Esophagus squamous epithelium (tissue), 5 donors: ENCODE measurements at regions not wholly inside any gene's neighbourhood (a gene's known extent, or its start where the extent isn't known, plus 50 kb on each side); places are given as distances from the start of the nearest gene placed in this dataset.
"Not testable (repeated sequence)": the region's sequence is repeated elsewhere in the genome, so short reads cannot be mapped to it uniquely, and the experiment has no call there.

ENCODE experiments used
- DNase-seq: peaks from one replicate; lab custom pipeline; 2025; lab: John Stamatoyannopoulos, UW
- H3K27ac ChIP-seq, 4 donors: fragments of 200-600 bp; sonication (generic); one replicate each; pipeline ENCODE4 v1.5.1; 2016 to 2019; ENCODE audit warnings: mild to moderate bottlenecking in 1 of 4
- H3K27me3 ChIP-seq, 4 donors: fragments of 200-600 bp; sonication (generic); 1 replicate in 3 of 4; 2 replicates in 1 of 4; pipeline versions ENCODE4 v1.5.1 to v1.6.0; 2017 to 2021; ENCODE audit warnings: antibody characterized with exemption in 1 of 4
- H3K36me3 ChIP-seq, 3 donors: fragments of 200-600 bp; sonication (generic); one replicate each; pipeline ENCODE4 v1.5.1; 2016 to 2019
- H3K4me1 ChIP-seq, 3 donors: fragments of 200-600 bp; sonication (generic); one replicate each; pipeline ENCODE4 v1.5.1; 2017 to 2019
- H3K4me3 ChIP-seq, 4 donors: fragments of 200-600 bp; sonication (generic); 1 replicate in 3 of 4; 2 replicates in 1 of 4; pipeline ENCODE4 v1.5.1; 2016 to 2019; ENCODE audit warnings: mild to moderate bottlenecking in 2 of 4, moderate library complexity in 1 of 4
- H3K9me3 ChIP-seq, 3 donors: fragments of 200-600 bp; sonication (generic); one replicate each; pipeline ENCODE4 v1.5.1; 2016 to 2019
- POLR2A ChIP-seq, 4 donors: fragments of 450-650 bp; IDR thresholded peaks; one replicate each; pipeline ENCODE4 v1.6.1; 2017; ENCODE audit warnings: antibody characterized with exemption in 4 of 4, mild to moderate bottlenecking in 4 of 4, moderate library complexity in 3 of 4
- WGBS, 2 donors: methylation state at CpG; one replicate each; pipeline ENCODE4 v1.1.5; 2018; 5-methylcytosine and 5-hydroxymethylcytosine counted together
- intact Hi-C: fragments of 100-400 bp; cut with DNase I; formaldehyde crosslinking; loops from one replicate; pipeline ENCODE4 v1.15.0; 2022
- TF ChIP-seq, protein P1 (sequence below), 6 experiments: fragments of 450-650 bp in 4 of 6; fragments of 200-600 bp in 2 of 6; sonication (generic) in 2 of 6; IDR thresholded peaks; one replicate each; pipeline ENCODE4 v1.5.1; 2016 to 2019; ENCODE audit warnings: antibody characterized with exemption in 6 of 6, mild to moderate bottlenecking in 4 of 6, moderate library complexity in 4 of 6
- donor health status: DM: yes; HTN: yes; CAD: no.

DNA sequence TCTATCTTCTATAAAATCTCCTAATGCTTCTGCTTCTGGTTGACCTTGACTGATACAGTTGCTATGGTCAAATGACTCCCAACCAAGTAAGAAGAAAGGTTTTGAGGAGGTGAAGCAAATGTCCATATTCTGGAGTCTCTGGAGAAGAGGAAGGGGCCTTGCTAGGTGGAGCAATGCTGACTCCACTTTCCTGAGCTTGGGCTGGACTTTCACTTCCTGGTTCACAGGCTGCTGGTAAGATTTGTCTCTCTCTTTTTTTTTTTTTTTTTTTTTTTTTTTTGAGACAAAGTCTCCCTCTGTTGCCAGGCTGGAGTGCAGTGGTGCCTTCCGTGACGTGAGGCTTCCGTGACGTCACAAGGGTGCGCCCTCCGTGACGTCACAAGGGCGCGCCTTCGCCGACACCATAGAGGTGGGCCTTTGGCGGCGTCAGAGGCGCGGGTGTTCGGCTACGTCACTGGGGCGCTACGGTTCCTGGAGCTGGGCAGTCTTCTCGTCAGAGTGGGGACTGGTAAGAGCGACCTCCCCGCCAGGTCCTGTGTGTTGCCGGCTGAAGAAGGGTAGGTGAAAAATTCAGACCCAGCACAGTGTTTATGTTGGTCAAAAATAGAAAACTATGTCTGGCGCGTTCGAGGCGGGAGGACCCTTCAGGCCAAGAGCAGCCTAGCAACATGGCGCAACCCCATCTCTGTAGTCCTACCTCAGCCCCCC, 93.7 kb upstream of the METTL14 start:
- H3K36me3 ChIP-seq, intact Hi-C loops, H3K9me3 ChIP-seq, H3K27me3 ChIP-seq: not testable (repeated sequence)
- H3K4me3 ChIP-seq, result peak overlapping the region; percentile 44 to 68 (median 58)
- TF ChIP-seq, protein P1, sequence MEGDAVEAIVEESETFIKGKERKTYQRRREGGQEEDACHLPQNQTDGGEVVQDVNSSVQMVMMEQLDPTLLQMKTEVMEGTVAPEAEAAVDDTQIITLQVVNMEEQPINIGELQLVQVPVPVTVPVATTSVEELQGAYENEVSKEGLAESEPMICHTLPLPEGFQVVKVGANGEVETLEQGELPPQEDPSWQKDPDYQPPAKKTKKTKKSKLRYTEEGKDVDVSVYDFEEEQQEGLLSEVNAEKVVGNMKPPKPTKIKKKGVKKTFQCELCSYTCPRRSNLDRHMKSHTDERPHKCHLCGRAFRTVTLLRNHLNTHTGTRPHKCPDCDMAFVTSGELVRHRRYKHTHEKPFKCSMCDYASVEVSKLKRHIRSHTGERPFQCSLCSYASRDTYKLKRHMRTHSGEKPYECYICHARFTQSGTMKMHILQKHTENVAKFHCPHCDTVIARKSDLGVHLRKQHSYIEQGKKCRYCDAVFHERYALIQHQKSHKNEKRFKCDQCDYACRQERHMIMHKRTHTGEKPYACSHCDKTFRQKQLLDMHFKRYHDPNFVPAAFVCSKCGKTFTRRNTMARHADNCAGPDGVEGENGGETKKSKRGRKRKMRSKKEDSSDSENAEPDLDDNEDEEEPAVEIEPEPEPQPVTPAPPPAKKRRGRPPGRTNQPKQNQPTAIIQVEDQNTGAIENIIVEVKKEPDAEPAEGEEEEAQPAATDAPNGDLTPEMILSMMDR (IDR thresholded peaks at IDR 0.05), result peak in 3 of 6 experiments; percentile 9 to 53 (median 35)
- TF ChIP-seq POLR2A (IDR thresholded peaks at IDR 0.05), result peak in 3 of 4 donors; percentile 38 to 90 (median 63)
- H3K27ac ChIP-seq, result peak overlapping the region; percentile 86 to 91 (median 86)
- peaks cover 0 to 12% (median 0%) of the 10 kb centered on the region in 3 donors for H3K4me1 ChIP-seq
- peak; percentile 56 for DNase-seq
- 0% methylated on average over 3 of the region's 28 CpGs; no CpG with 5 or more reads in 1 of the 2 donors for WGBS, 2 donors

DNA sequence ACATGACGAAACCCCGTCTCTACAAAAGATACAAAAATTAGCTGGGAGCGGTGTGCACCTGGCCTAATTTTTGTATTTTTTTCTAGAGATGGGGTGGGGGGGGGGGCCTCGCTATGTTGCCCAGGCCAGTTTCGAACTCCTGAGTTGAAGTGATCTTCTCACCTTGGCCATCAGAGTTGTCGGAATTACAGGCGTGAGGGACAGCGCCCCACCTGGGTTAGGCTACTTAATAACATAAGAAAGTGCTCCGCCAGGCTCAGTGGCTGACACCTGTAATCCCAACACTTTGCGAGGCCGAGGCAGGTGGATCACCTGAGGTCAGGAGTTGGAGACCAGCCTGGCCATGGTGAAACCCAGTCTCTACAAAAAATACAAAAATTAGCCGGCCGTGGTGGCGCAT, 92.9 kb upstream of the METTL14 start:
- 94 to 95% methylated on average over 5 to 13 of the region's 14 CpGs for WGBS, 2 donors
- H3K27me3 ChIP-seq, intact Hi-C loops, H3K36me3 ChIP-seq, H3K4me1 ChIP-seq, H3K9me3 ChIP-seq, DNase-seq: not testable (repeated sequence)
- peak overlapping the region; percentile 44 to 68 (median 58) for H3K4me3 ChIP-seq
- H3K27ac ChIP-seq, result peak overlapping the region; percentile 86 to 91 (median 86)

DNA sequence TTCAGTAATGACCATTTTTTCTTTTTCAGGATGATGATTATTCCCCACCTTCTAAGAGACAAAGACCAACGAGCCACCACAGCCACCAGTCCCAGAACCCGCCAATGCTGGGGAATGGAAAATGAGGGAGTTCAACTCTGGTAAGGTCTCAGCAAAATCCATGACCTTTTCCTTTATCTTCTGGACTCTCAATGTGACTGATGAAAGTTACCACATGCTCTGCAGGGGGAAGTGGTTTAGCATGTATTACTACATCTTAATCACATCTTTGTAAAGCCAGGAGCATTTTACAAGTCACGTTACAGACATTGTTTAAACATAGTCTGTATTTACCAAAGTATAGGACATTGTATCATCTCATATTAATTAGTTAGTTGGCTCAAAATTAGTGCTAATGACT, 89.3 kb upstream of the METTL14 start:
- DNase-seq, H3K9me3 ChIP-seq, H3K4me3 ChIP-seq, H3K27ac ChIP-seq, H3K4me1 ChIP-seq, intact Hi-C loops, H3K27me3 ChIP-seq: not testable (repeated sequence)
- H3K36me3 ChIP-seq, result peaks cover 0 to 30% (median 0%) of the 10 kb centered on the region in 3 donors
- WGBS, 2 donors, result 78 to 79% methylated on average over 2 of the region's 3 CpGs

DNA sequence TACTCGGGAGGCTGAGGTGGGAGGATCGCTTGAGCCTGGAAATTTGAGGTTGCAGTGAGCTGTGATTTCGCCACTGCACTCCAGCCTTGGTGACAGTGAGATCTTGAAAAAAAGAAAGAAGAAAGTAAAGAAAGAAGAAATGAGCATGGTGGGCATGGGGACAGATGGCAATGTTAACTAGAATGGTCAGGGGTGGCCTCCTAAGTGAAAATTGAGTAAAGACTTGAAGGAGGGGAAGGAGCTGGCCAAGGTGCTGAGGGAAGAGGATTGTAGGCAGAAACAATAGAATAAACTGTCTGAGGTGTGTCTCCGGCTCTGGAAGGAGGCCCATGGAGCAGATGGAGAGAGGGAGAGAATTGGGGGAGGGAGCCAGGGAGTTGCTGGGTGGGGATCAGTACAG, 60.1 kb upstream of the METTL14 start:
- H3K4me3 ChIP-seq, intact Hi-C loops, H3K27ac ChIP-seq, H3K27me3 ChIP-seq, DNase-seq, H3K4me1 ChIP-seq, H3K9me3 ChIP-seq: not testable (repeated sequence)
- peaks cover 0 to 22% (median 0%) of the 10 kb centered on the region in 3 donors for H3K36me3 ChIP-seq
- 83 to 92% methylated on average over 4 of the region's 4 CpGs for WGBS, 2 donors

DNA sequence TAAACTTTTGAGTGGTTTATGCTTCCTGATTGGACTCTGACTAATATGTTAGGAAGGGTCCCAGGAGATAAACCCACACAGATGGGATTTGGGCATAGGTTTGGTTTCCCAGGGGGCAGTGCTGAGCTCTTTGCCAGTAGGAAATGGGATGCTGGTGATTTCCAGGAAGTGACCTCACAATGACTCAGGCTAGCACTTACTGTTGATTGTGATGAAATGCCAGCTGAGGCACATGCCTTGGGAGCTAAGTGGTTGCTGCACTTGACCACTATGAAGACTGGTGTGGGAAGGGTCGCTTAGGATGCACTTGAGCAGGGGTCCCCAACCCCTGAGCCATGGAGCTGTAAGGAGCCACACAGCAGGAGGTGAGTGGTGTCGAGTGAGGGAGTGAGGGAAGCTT, 55.5 kb upstream of the METTL14 start:
- not testable (repeated sequence) for DNase-seq, H3K4me3 ChIP-seq
- 82% methylated on average over 2 of the region's 2 CpGs; no CpG with 5 or more reads in 1 of the 2 donors for WGBS, 2 donors

DNA sequence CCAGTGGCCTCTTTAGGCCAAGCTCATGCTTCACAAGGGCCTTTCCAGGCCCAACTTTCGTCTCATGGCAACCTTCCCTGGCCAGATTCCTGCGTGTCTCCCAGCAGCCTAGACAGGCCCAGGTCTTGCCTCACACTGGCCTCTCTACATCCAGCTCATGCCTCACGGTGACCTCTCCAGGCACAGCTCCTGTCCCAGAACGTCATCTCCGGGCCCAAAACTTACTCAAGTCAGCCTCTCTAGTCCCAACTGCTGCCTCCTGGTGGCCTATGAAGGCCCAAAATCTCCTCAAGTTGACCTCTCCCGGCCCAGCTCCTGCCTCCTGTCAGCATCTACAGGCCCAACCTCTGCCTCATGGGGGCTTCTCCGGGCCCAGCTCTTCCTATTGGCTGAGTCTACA, 54.3 kb upstream of the METTL14 start:
- H3K9me3 ChIP-seq, H3K27ac ChIP-seq, DNase-seq, intact Hi-C loops, H3K4me3 ChIP-seq, H3K27me3 ChIP-seq, H3K4me1 ChIP-seq: not testable (repeated sequence)
- 57% methylated on average over 1 of the region's 7 CpGs; no CpG with 5 or more reads in 1 of the 2 donors for WGBS, 2 donors
- peaks cover 0 to 50% (median 11%) of the 10 kb centered on the region in 3 donors for H3K36me3 ChIP-seq

More for the DNA sequence above, 55.5 kb upstream of the METTL14 start:
- intact Hi-C loops, H3K27ac ChIP-seq, H3K27me3 ChIP-seq, H3K4me1 ChIP-seq, H3K9me3 ChIP-seq: not testable (repeated sequence)
- H3K36me3 ChIP-seq, result peaks cover 0 to 50% (median 11%) of the 10 kb centered on the region in 3 donors

DNA sequence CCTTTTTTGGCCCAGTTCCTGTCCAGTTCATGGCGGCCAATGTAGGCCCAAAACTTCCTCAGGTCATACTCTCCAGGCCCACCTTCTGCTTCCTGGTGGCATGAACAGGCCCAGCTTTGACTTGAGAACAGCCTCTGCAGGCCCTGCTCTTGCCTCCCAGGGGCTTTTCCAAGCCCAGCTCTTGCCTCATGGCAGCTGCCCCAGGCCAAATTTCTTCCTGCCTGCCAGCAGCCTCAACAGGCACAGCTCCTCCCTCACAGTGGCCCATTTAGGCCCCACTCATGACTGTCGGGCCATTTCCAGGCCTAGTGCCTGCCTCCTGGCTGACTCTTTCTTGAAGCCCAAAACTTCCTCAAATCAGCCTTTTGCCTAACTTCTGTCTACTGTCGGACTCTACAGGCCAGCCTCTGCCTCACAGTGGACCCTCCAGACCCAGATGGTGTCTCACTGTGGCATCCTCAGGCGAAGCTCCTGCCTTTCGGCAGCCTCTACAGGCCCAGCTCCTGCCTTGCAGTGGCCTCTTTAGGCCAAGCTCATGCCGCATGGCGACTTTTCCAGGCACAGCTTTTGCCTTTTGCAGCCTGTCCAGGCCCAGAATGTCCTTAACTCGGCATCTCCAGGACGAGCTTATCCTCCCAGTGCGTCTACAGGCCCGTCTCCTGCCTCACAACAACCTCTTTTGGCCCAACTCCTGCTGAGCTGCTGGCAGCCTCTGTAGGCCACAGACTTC, 53.7 kb upstream of the METTL14 start:
- H3K9me3 ChIP-seq, DNase-seq, H3K4me1 ChIP-seq, H3K27me3 ChIP-seq, H3K27ac ChIP-seq, intact Hi-C loops, H3K4me3 ChIP-seq: not testable (repeated sequence)
- peaks cover 0 to 50% (median 11%) of the 10 kb centered on the region in 3 donors for H3K36me3 ChIP-seq
- 86 to 92% methylated on average over 9 to 10 of the region's 11 CpGs for WGBS, 2 donors

DNA sequence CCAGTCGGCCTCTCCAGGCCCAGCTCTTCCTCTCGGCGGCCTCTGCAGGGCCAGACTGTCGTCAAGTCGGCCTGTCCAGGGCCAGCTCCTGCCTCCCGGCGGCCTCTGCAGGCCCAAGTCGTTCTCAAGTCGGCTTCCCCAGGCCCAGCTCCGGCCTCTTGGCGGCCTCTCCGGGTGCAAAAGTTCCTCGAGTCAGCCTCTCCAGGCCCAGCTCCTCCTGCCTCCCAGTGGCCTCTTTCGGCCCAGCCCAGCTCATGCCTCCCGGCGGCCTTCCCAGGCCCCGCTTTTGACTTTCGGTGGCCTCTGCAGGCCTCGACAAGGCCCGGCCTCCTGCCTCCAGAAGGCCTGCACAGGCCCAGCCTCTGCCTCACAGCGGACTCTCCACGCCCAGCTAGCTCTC, 51.7 kb upstream of the METTL14 start:
- intact Hi-C loops, H3K4me3 ChIP-seq, H3K4me1 ChIP-seq, H3K27ac ChIP-seq, H3K27me3 ChIP-seq, H3K9me3 ChIP-seq, DNase-seq: not testable (repeated sequence)
- H3K36me3 ChIP-seq, result peaks cover 0 to 42% (median 11%) of the 10 kb centered on the region in 3 donors
- 91% methylated on average over 4 of the region's 22 CpGs; no CpG with 5 or more reads in 1 of the 2 donors for WGBS, 2 donors

DNA sequence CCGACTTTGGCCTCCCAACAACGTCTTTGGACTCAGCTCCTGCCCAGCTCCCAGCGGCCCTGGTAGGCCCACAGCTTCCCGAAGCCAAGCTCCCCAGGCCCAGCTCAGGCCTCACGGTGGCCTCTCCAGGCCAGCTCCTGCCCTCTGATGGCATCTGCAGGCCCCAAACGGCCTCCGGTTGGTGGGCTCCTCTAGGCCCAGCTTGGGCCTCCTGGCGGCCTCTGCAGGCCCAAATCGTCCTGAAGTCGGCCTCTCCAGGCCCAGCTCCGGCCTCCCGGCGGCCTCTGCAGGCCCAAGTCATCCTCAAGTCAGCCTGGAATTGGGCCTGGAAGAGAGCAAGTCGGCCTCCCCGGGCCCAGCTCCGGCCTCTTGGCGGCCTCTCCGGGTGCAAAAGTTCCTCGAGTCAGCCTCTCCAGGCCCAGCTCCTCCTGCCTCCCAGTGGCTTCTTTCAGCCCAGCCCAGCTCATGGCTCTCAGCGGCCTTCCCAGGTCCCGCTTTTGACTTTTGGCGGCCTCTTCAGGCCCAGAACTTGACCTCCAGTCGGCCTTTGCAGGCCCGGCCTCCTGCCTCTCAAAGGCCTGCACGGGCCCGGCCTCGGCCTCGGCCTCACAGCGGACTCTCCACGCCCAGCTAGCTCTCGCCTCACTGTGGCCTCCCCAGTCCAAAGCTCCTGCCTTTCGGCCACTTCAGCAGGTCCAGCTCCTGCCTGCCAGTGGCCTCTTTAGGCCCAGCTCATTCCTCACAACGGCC, 50.9 kb upstream of the METTL14 start:
- H3K27me3 ChIP-seq, H3K4me1 ChIP-seq, H3K9me3 ChIP-seq, DNase-seq, intact Hi-C loops, H3K27ac ChIP-seq, H3K4me3 ChIP-seq: not testable (repeated sequence)
- 96% methylated on average over 14 to 27 of the region's 33 CpGs for WGBS, 2 donors
- H3K36me3 ChIP-seq, result peaks cover 0 to 42% (median 11%) of the 10 kb centered on the region in 3 donors
